ENCODE measurements at regions not wholly inside any gene's neighbourhood (a gene's known extent, or its start where the extent isn't known, plus 50 kb on each side); places are given as distances from the start of the nearest gene placed in this dataset.
"Not testable (repeated sequence)": the region's sequence is repeated elsewhere in the genome, so short reads cannot be mapped to it uniquely, and the experiment has no call there.

- no peak for DNase-seq (ENCODE audit: low read depth in 2 of 2)
These were observed 1122.3 kb downstream of the TBC1D22A start for GRCh38 chr22:47884775-47885174.

- no peak for DNase-seq (ENCODE audit: low read depth in 2 of 2)
These were observed 1121.8 kb downstream of the TBC1D22A start for GRCh38 chr22:47884200-47884599.

- DNase-seq (ENCODE audit: low read depth in 2 of 2): no peak
These were observed 1121.3 kb downstream of the TBC1D22A start for GRCh38 chr22:47883757-47884156.

- no peak for DNase-seq (ENCODE audit: low read depth in 2 of 2)
These were observed 1116.9 kb downstream of the TBC1D22A start for GRCh38 chr22:47879346-47879745.

GRCh38 chr22:47878460-47878859 is 1116.0 kb downstream of the TBC1D22A start:
- no peak for DNase-seq (ENCODE audit: low read depth in 2 of 2)

- no peak for DNase-seq (ENCODE audit: low read depth in 2 of 2)
These were observed 1110.5 kb downstream of the TBC1D22A start for GRCh38 chr22:47872761-47873535.

- no peak for DNase-seq (ENCODE audit: low read depth in 2 of 2)
These were observed 1103.2 kb downstream of the TBC1D22A start for GRCh38 chr22:47865626-47866025.

GRCh38 chr22:47862394-47862793 is 1099.9 kb downstream of the TBC1D22A start:
- no peak for DNase-seq (ENCODE audit: low read depth in 2 of 2)

GRCh38 chr22:47860907-47861306 is 1098.5 kb downstream of the TBC1D22A start:
- DNase-seq (ENCODE audit: low read depth in 2 of 2): not testable (repeated sequence)

- no peak for DNase-seq (ENCODE audit: low read depth in 2 of 2)
These were observed 1097.6 kb downstream of the TBC1D22A start for GRCh38 chr22:47859881-47860525.

- DNase-seq (ENCODE audit: low read depth in 2 of 2): no peak
These were observed 1096.4 kb downstream of the TBC1D22A start for GRCh38 chr22:47858773-47859306.

- no peak for DNase-seq (ENCODE audit: low read depth in 2 of 2)
These were observed 1092.2 kb downstream of the TBC1D22A start for GRCh38 chr22:47854680-47855079.

- DNase-seq (ENCODE audit: low read depth in 2 of 2): no peak
These were observed 1091.8 kb downstream of the TBC1D22A start for GRCh38 chr22:47854251-47854650.

GRCh38 chr22:47853750-47854149 is 1091.3 kb downstream of the TBC1D22A start:
- DNase-seq (ENCODE audit: low read depth in 2 of 2): no peak

- DNase-seq (ENCODE audit: low read depth in 2 of 2): no peak
These were observed 1089.1 kb downstream of the TBC1D22A start for GRCh38 chr22:47851586-47851985.

GRCh38 chr22:47850644-47851151 is 1088.2 kb downstream of the TBC1D22A start:
- no peak for DNase-seq (ENCODE audit: low read depth in 2 of 2)

GRCh38 chr22:47849576-47849975 is 1087.1 kb downstream of the TBC1D22A start:
- no peak for DNase-seq (ENCODE audit: low read depth in 2 of 2)

- DNase-seq (ENCODE audit: low read depth in 2 of 2): no peak
These were observed 1085.9 kb downstream of the TBC1D22A start for GRCh38 chr22:47848184-47848920.

- DNase-seq (ENCODE audit: low read depth in 2 of 2): no peak
These were observed 1084.9 kb downstream of the TBC1D22A start for GRCh38 chr22:47847131-47847890.

- DNase-seq (ENCODE audit: low read depth in 2 of 2): no peak
These were observed 1083.8 kb downstream of the TBC1D22A start for GRCh38 chr22:47846206-47846605.

GRCh38 chr22:47842119-47842518 is 1079.7 kb downstream of the TBC1D22A start:
- DNase-seq (ENCODE audit: low read depth in 2 of 2): no peak
